IPS DF 6.9 (cell line): ENCODE measurements at regions not wholly inside any gene's neighbourhood (a gene's known extent, or its start where the extent isn't known, plus 50 kb on each side); places are given as distances from the start of the nearest gene placed in this dataset.

Experiments used
- DNase-seq: peaks from one replicate; pipeline ENCODE4 v3.0.0-alpha.2; 2013; ENCODE audit warnings: low read depth, low spot score
- H3K27ac ChIP-seq: one replicate; pipeline ENCODE4 v1.5.1; 2013; ENCODE audit warnings: low read length, control low read depth
- H3K27me3 ChIP-seq: 2 replicates; pipeline ENCODE4 v1.6.1; 2013; ENCODE audit warnings: mild to moderate bottlenecking, low read length; ENCODE audit not compliant: control insufficient read depth, insufficient read depth
- H3K36me3 ChIP-seq: 2 replicates; pipeline ENCODE4 v1.6.1; 2013; ENCODE audit warnings: low read length; ENCODE audit not compliant: control insufficient read depth, insufficient read depth
- H3K4me1 ChIP-seq: 2 replicates; pipeline ENCODE4 v1.6.1; 2013; ENCODE audit warnings: low read length; ENCODE audit not compliant: control insufficient read depth, insufficient read depth
- H3K4me3 ChIP-seq: 2 replicates; pipeline ENCODE4 v1.5.1; 2013; ENCODE audit warnings: mild to moderate bottlenecking, low read length
- H3K9me3 ChIP-seq: 2 replicates; pipeline ENCODE4 v1.6.1; 2013; ENCODE audit warnings: low read length, inconsistent platforms; ENCODE audit not compliant: control insufficient read depth, insufficient read depth
- WGBS: extraction: QIAGEN DNeasy Blood & Tissue Kit; methylation state at CpG from one replicate; pipeline ENCODE4 v1.1.7; 2013; ENCODE audit warnings: mixed read lengths, missing lambda C conversion rate; ENCODE audit not compliant: insufficient read length, insufficient coverage; 5-methylcytosine and 5-hydroxymethylcytosine counted together

DNA sequence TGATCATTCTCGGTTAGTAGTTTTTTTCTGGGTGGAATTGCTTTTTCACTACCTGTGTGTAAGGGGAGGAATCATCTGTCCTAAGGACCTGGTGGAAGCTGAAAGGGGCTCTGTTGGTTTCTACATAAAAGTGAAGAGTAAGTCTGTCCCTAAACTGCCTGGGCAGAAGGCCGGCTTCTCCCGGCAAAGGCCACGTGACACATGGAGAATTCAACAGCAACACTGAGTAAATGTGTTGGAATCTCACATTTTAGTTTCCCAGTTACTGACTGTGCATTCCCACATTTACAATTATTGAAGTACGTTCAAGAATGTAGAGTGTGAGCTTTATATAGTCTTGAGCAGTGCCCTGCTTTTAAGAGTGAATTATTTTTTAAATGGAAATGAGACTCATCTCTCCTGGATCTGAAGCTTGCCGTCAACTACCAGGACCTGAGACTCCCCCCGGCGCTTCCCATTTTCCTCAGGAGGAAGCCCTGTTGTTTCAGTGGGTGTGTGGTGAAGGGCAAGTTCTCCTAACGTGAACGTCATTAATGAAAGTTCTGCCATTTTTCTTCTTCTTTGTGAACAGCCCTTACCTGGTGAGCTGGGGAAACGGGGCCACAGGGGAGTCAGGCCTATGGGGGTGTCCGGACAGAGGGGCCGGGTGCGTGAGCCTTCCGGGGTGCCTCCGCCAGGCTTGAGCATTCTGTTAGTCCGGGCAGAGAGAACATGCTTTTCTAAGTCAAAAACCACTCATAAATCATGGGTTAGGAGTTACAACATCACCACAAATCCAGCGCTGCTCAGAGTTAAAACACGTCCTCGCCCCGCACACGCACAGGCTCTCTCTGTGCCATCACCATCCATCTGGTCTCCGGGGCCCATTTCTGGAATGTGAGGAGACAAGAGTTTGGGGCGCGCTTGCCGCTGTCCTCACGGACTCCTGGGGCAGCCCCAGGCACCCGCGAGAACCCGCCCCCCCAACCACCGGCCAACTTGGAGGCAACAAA is 56.6 kb upstream of the SMOC2 start:
- H3K4me3 ChIP-seq = no peak overlapping the region
- no peaks in the 10 kb centered on the region for H3K27me3 ChIP-seq
- H3K9me3 ChIP-seq = no peaks in the 10 kb centered on the region
- H3K27ac ChIP-seq = no peak overlapping the region
- no peaks in the 10 kb centered on the region for H3K36me3 ChIP-seq
- H3K4me1 ChIP-seq = no peaks in the 10 kb centered on the region
- DNase-seq = no peak
- no CpG with 5 or more reads among the region's 31 CpGs for WGBS

GRCh38 chr6:168385037-168385759 is 55.8 kb upstream of the SMOC2 start:
- DNase-seq = no peak
- Histone ChIP-seq H3K27ac (no peak overlapping the region), H3K4me3 (no peak overlapping the region), H3K27me3 (no peaks in the 10 kb centered on the region), H3K9me3 (no peaks in the 10 kb centered on the region), H3K36me3 (no peaks in the 10 kb centered on the region), H3K4me1 (no peaks in the 10 kb centered on the region; the same call in 1 of the 2 replicates)
- WGBS = no CpG with 5 or more reads among the region's 18 CpGs

DNA sequence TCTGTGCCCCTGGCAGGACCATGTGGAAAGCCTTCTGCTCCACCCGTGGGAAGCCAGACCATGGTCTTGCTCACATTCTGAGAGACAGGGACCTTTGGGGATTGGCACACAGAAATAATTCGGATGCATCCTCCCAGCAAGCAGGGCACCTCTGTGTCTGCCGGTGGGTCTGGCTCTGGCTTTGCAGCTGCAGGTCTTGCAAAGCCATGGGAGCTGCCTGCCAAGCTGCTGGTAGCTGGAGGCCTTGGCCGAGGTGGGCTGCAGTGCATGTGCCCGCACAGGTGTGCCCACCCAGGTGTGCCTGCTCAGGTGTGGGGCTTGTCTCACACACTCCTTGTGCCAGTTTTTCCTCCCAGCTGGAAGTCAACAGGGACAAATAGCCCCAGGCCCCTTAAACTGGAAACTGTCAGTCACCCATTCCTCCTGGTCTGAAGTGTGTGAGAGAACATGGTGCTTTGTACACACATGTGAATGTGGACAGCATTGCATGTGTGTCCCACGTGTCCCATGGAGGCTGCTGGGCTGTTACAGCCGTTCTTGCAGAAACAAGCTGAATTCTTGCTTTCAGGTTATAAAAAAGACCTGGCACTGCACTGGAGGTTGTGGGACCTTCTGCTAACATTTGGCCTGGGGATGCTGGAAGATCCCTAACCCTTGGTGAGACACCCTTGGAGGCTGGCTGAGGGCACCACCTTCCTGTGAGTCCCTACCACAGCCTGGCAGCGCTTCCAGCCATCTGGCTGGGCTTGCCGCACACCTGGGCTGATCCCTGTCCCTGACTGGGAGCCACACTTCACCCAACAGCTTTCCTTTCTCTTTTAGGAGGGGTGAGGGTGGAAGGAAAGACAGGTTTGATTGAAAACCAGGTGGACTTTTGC is 54.9 kb upstream of the SMOC2 start:
- H3K27ac ChIP-seq = no peak overlapping the region
- no peaks in the 10 kb centered on the region for H3K9me3 ChIP-seq
- H3K4me1 ChIP-seq = no peaks in the 10 kb centered on the region; the same call in 1 of the 2 replicates
- H3K27me3 ChIP-seq = no peaks in the 10 kb centered on the region
- H3K36me3 ChIP-seq = no peaks in the 10 kb centered on the region
- DNase-seq = no peak
- WGBS = no CpG with 5 or more reads among the region's 9 CpGs
- no peak overlapping the region for H3K4me3 ChIP-seq

GRCh38 chr6:168386973-168387372 is 54.0 kb upstream of the SMOC2 start:
- Histone ChIP-seq H3K4me1 (no peaks in the 10 kb centered on the region; the same call in 1 of the 2 replicates), H3K4me3 (no peak overlapping the region), H3K27me3 (no peaks in the 10 kb centered on the region), H3K36me3 (no peaks in the 10 kb centered on the region), H3K27ac (no peak overlapping the region), H3K9me3 (no peaks in the 10 kb centered on the region)
- no peak for DNase-seq
- no CpG with 5 or more reads among the region's 9 CpGs for WGBS

GRCh38 chr6:168387426-168387825 is 53.6 kb upstream of the SMOC2 start:
- Histone ChIP-seq H3K27ac (no peak overlapping the region), H3K4me3 (no peak overlapping the region), H3K27me3 (no peaks in the 10 kb centered on the region), H3K4me1 (no peaks in the 10 kb centered on the region; the same call in 1 of the 2 replicates), H3K36me3 (no peaks in the 10 kb centered on the region), H3K9me3 (no peaks in the 10 kb centered on the region)
- no peak for DNase-seq
- WGBS = no CpG with 5 or more reads among the region's 10 CpGs

DNA sequence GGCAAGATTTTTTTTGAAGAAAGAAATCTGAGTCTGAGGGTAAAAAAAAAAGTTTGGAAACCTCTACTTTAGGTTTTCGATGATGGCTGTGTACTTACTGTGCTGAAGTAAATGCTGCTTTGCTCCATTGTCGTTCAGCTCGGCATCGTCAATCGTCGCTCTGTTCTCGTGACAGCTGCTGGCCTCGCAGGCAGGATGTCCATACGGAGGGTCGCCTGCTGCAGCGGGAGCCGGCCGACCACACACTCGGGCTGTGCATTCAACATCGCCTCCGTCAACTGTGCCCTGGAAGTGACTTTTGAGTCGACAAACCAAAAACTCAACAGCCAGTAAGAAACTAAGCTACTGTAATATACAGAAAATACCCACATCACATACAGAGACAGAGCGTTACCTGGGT is 53.1 kb upstream of the SMOC2 start:
- H3K9me3 ChIP-seq = no peaks in the 10 kb centered on the region
- no peak overlapping the region for H3K4me3 ChIP-seq
- H3K4me1 ChIP-seq = no peaks in the 10 kb centered on the region; the same call in 1 of the 2 replicates
- H3K36me3 ChIP-seq = no peaks in the 10 kb centered on the region
- WGBS = no CpG with 5 or more reads among the region's 18 CpGs
- no peak for DNase-seq
- no peaks in the 10 kb centered on the region for H3K27me3 ChIP-seq
- H3K27ac ChIP-seq = no peak overlapping the region

DNA sequence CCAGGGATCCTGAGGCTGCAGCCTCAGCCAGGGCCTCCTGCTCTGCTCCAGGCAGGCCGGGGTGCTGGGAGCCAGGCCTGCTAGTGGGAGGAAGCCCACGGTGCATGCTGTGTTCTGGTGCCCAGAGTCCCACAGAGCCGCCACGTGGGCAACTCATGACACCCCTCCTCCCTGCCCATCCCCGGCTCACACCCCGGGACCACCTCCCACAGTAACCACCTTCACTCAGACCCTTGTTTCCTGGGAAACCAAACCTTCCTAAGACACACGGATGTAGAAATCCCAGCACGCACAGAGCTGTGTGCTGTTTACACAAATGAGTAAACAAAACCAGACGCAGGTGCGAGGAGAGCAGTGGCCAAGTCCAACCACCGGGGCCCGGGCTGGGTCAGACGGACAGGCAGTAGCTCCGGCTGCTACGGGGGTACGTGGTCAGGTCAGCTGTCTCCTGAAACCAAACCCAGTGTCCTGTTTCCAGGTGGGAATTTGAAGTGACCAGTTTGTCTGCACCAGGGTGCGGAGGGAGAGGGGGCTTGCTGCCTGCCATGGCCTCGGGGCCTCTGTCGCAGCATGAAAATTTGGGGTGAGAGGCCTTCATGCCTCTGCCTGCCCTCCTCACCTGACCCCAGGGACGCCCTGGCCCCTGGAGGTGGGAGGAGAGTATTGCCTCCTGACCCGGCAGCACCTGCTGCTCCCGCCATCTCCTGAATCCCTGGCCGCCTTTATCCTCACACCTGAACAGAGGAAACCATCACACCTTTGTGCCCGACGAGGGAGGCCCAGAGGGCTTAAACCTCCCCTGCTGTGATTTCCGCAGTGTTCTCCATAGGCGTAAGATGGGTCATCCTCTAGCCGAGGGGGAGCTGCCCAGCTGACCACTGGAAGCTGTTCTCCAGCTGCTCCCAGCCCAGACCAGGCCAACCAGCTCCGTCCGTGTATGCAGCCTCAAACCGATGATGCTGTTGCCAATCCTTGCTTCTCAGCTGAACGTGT is 52.0 kb upstream of the SMOC2 start:
- WGBS = no CpG with 5 or more reads among the region's 32 CpGs
- no peaks in the 10 kb centered on the region for H3K36me3 ChIP-seq
- H3K27me3 ChIP-seq = no peaks in the 10 kb centered on the region
- H3K27ac ChIP-seq = no peak overlapping the region
- no peak for DNase-seq
- H3K4me1 ChIP-seq = no peaks in the 10 kb centered on the region; the same call in 1 of the 2 replicates
- H3K9me3 ChIP-seq = no peaks in the 10 kb centered on the region
- no peak overlapping the region for H3K4me3 ChIP-seq

DNA sequence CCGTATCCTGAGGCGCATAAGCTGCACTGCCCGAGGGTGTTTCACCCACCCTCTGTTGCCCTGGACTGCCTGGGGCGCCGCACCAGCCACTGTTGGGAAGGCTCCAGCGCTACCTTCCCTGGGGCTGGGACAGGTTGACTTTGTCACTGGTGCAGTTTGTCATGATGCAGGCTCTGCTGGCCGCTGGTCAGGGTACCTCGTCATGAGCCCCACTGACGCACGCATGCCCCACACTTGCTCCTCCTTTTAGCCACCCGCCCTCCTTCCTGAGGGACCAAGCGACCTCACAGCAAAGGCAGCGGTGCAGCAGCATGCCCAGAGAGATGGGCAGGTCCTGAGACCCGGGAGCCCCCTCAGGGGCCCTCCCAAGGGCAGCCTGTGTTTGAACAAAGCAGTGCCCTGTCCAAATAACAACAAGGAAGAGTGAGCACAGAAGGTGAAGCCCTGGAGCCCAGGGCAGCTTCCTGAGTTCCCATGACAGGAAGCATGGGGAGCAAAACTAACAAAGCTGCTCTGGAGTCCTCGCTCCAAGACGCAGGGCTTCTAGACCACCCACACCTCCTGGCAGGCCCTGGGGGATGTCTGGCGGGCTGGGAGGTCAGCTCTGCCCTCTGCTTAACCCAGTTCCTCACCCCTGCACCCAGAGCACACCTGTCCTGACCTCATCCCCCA is 50.1 kb upstream of the SMOC2 start:
- no peaks in the 10 kb centered on the region; the same call in 1 of the 2 replicates for H3K4me1 ChIP-seq
- H3K36me3 ChIP-seq = no peaks in the 10 kb centered on the region
- no peak overlapping the region for H3K4me3 ChIP-seq
- no peaks in the 10 kb centered on the region for H3K27me3 ChIP-seq
- H3K9me3 ChIP-seq = no peaks in the 10 kb centered on the region
- DNase-seq = no peak
- no CpG with 5 or more reads among the region's 17 CpGs for WGBS
- no peak overlapping the region for H3K27ac ChIP-seq
